ENCODE measurements at regions not wholly inside any gene's neighbourhood (a gene's known extent, or its start where the extent isn't known, plus 50 kb on each side); places are given as distances from the start of the nearest gene placed in this dataset.

DNA sequence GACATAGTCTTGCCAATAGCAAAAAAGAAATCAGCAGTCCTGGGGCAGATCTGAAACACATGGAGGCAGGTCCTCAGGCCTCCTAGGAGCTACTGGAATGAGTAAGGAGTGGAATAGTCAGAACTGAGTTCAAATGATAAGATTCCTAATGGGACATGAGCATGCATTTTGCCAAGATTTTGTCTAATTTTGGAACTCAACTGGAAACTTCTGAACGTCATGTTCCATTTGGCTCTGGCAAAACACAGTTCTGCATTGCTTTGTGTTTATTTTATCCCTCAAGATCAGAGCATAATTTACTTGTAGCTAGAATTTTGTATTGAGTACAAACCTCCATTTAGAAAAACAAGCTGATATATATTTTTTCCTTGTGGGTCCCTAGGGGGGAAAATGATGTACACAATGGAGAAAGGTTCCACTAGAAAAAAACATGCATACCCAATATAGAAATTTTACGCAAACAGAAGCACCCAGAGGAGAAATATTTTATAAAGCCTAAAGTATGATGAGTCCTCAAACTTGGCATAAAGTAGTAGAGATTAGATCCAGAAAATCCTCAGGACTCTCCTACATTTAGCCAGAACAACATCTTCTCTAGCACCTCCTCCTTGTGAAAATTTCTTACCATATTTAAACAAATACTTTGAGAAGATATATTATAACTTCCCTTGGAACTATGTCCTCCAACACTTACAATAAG is 149.0 kb upstream of the SERP2 start:
- FAIRE-seq, result no peak

DNA sequence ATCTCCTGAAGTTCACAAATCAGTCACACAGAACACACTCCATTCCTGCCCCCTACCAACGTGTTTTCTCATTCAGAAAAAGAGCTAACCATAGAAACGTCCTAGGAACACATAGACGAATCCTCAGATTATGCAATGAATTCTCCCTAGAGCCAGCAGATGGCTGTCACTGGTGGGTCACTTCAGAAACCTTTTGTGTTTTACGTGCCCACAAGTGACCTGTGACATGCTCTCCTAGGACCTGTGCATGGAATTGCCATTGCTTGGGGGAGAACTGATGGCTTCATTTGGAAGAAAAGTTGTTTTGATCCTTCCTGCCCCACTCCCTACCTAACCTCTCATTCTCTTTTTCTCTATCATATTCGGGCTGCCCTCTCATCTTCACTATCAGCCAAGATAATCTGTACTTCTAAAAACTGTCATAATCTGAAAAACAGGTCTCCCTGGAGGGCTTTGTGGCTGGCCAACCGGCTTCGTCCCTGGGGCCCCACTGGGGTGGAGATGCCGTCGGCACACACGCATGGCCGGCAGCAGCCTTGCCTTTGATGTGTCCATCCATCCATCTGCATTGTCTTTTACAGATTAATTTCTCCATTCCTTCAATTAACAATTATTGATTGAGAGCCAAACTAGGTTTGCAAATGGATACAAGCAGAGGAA is 144.1 kb upstream of the SERP2 start:
- FAIRE-seq, result no peak

DNA sequence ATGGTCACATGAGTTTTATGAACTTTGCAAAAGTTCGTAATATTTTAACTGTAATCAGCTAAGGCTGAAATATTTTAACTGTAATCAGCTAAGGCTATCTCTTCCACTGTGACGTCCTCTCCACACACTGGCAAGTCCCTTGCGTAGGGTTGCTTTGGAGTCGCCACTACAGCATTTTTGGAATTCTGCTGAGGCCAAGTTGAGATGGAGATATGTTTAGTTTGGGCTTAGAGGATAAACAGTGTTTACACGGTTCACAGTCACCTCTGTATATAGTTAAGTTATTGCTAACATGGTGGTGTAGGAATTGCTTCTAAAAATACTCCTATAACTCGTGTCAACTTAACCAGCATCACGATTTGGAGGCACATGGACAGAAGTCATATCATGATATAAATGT is 143.6 kb upstream of the SERP2 start:
- no peak for FAIRE-seq

DNA sequence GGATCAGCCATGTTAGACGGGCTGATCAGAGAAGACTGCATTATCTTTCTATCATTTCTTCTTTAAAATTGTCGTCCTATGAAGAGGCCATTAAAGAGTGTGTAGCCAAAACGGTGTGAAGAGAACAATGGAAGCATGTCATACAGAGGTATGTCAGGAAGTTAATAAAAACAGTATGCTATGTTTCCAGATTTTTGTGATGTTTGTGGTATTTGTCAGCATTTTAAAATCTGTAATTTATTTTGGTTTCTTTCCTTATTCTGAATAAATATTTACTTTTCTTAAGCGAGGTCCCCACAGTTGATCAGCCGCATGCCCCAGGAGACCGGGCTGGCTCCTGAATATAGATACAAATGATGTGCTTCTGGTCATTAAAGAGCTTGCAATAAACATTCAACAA is 142.9 kb upstream of the SERP2 start:
- no peak for FAIRE-seq

DNA sequence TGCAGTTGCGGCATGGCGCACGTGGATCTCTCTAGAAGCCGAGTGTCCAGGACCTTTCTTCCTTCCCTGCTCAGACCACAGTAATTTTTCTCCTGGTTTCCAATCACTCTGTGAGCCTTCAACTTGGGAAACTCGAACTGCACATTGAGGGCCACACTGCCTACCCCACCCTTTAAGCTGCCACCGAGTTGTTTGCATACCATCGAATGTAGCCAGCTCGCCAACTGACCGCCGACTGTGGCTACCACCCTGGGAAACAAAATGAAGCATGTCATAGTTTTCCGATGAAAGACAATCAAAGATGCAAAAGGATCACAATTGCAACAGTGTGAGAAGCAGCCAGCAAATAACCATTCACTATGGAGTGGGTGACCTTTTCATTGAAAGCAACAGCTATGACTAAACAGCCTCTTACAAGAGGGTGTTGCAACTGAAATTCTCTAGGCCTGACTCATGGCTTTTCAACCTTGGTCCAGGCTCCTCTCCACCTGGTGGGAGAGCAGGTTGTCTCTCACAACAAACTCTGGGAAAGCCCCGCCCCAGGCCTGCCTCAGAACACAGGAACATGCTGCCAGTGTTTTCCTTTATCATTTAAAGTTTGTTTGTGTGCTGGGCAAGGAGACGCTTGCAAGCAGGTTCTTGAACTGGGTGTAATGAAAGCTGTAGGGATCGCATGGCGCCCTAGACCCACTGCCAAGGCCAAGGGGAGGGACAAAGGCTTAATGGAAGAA is 141.7 kb upstream of the SERP2 start:
- FAIRE-seq, result no peak

DNA sequence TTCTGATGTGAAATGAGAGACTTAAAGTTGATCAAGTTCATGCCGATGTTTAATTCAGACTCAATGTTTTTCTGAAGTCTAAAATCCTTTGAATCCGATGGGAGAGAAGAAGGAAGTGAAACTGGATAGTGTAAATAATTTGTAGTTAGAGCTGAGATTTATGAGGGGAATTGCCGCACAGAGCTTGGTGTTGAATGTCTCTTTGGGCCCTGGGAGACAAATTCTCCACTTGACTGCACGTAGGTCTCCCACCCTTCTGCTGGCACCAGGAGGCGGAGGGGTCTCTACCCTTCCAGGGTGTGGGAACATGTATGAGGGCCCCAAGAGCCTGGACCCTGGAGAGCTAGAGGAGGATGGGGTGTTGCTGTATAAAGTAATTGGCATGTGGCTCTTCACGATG is 140.8 kb upstream of the SERP2 start:
- FAIRE-seq, result no peak

DNA sequence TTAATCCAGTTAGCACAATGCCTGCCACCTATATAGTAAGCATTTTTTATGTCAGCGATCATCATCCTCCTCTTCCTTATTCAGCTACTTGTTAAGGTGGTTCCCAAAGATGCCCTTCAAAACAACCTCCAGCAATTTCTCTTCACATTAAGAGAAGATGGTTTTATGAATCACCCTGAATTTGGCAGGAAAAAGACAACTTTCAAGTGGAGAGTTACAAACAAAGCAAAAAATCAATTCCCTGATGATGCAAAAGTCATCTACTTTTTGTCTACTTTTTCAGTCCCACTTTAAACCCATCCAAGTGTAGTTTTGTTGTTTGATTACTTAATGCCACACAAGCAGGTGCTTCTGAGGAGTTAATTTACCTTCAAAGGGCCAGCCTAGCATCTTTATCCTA is 139.1 kb upstream of the SERP2 start:
- no peak for FAIRE-seq

DNA sequence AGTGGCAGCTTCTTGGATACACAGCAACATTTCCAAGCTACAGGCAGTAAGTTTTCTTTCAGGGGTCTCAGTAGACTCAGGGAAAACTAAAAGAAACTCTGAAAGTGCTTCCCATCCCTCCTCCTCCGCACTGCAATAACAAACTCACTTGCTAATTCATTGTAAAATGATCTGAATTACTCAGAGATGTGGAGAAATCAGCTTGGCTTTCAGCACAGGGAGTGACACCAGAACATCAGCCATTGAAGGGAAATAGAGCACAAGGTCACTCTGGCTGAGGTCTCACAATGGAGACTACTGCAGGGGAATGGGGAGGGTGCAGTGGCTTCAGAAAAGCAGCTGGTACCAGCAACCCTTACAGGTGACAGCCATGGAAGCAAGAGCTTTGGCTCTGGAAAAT is 137.3 kb upstream of the SERP2 start:
- FAIRE-seq, result no peak

DNA sequence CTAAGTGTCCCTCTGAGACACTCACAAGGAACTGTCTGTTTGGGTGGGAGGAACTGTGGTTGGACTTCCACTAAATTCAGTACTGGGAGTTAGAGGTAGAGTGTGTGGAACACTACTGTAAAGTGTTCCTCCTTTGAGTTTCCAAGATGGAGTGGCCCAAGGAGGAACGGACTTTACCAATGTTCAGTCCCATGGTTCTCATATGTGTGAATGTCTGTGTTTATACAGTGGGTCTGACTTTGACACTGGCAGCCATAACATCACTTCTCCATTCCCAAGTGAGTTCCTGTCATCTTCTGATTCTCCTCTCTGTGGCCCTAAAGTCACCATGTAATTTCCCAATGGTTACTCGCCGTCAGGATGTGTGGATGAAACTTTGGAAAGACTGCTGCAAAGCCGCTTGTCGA is 136.8 kb upstream of the SERP2 start:
- FAIRE-seq, result no peak

DNA sequence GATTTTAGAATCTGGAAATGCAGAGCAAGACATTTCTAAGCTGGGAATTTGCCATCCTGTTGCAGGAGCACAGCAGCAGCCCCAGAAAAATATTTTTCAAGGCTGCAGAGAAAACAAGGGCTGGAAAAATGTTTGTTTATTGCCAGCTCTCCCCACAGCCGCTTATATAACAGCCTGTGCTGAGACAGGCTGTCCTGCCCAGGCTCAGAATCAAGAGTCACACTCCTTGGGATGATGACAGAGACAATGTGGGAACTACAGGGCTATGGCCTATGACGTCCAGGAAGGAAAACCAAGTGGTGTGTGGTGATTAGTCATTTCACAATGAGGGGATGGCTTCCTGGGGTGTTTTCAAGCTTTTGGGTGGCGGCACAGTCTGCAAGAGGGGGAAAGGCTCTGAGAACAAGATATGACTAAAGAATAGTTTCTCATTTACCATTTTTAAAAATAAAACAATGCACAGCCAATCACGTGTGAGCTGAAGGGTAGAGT is 136.3 kb upstream of the SERP2 start:
- no peak for FAIRE-seq

DNA sequence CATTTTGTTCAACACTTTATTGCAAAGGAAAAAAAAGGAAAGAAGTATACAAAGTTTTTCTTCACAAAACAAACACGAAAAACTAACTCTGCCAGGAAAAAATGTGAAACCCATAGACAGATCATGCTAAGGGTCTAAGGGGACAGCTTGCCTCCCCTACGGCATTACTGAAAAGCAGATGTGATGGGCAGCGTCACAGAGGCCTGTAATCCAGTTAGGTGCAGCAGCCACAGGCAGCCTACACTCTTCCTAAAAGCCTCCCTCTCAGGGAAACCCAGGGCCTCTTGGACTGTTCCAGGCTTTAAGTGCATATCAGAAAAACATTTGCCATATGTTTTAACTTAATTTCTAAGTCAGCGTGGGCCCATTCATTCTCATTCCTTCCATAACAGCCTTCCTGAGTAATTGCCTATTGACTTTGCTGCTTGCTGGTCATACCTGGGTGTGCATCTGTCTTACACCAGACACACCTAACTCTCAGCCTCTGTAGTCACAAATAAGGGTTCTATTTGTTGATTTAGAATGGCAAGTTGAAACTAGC is 135.7 kb upstream of the SERP2 start:
- FAIRE-seq, result no peak

DNA sequence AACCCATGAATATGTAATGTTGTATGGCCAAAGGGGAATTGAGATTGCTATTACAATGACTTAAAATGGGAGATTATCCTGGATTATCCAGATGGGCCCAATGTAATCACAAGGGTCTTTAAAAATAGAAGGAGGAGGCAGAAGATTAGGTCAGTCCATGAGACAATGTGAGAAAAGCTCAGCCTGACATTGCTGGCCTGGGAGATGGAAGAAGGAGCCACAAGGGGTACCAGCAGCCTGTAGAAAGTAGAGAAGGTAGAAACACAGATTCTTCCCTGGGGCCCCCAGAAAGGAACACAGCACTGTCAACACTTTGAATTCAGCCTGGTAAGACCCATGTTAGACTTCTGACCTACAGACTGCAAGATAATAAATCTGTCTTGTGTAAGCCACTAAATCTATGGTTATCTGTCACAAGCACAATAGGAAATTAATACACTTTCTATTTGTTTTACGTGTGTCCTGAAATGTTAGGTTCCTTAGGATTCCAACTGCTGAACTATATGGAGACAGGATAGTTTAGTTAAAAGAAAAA is 132.9 kb upstream of the SERP2 start:
- FAIRE-seq, result no peak

DNA sequence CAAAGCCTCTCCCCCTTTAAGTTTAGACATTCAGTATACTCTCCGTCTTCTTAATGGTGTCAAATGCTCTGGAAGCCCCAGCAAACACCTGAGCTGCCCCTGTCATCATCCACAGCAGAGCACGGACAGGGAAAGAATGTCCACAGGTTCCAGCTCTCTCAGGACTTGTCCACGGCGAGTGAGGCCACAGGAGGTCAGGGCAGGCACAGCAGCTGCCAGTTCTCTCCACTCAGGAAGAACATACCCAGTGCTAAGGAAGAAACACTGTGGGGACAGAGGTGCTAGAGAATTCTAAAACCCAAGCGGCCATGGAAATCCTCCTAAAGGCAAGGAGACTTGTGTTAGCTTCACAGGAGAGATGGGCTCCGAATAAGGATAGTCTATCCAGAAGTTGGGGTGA is 132.0 kb upstream of the SERP2 start:
- no peak for FAIRE-seq

DNA sequence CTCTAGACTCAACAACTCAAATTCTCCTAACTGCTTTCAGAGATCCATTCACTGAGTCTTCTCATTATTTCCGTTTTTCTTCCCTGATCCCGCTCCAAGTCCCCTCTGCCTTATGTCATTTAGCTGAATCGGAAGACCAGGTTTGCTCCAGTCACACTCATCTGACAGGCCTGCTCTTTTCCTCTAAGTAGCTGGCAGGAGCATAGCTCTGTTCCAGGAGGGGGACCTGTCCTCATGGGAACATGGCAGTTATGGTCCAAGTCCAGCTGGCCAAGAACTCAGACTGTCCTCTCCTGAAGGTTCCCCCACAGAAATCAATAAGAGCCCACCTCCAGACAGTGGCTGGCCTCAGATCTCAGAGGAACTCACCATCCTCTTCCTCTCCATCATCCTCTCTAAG is 130.9 kb upstream of the SERP2 start:
- FAIRE-seq, result no peak

DNA sequence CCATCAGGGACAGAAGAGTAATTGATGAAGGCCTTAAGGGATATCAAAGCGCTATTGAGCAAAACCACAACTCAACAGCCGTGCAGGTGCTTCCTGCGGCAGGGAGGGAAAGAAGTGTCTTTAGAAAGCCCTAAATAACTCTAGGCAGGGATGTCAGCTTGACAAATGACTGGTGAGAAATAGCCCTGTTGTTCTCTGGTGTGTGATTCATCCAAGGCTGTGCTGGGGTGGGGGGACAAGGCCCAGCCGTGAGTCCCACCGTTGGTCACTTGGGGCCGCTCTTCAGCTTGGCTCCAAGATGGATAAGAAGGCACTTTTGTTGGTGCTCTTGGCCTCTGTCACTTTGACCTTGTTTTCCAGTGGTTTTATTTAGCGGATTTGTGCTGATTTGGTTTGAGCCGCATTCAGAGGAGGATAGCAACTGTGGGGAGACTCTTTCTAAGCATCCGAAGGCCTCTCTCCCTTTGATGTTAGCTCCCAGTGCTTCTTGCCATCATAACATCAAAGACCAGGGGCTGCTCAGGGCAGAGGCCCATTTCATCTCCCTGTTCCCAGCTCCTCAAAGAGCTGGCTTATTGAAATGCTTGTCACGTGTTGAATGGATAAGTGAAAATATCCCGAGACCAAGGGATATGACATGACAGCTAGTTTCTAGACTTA is 130.3 kb upstream of the SERP2 start:
- no peak for FAIRE-seq

DNA sequence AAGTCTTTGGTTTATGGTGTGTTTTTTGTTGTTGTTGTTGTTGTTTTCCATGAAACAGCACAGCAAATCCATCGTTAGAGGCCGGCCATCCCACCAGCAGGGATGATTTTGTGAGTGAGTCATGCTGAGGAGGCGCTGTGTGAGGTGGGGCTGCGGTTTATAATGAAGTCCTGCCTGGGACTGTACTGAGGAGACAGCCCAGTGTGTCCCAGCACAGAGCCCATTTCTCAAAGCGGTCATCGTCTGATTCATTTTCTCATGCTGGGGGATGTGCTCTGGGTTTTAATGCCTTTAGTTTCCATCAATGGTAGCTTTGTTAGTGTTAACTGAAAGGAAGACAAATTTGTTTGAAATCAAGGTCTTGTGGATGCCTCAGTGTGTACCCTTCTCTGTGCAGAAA is 129.3 kb upstream of the SERP2 start:
- FAIRE-seq, result no peak

DNA sequence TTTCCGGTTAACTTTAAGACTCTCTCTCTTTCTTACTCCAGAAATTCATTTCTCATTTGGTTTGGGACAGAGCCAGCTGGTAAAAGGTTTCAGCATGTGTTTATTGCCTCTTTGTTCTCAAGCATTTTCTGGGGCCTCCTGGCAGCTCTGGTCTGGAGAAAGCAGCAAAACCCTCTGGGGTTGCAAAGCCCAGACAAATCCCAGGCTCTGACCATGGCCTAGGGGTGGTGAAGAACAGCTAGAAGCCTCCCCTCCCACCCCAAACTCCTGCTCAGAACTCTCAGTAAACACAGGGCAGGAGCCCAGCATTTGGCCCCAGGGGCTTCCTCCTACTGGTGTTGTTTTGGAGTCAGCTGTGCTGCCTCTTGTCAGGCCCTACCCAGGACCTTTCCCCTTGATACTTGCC is 124.2 kb upstream of the SERP2 start:
- FAIRE-seq, result no peak

DNA sequence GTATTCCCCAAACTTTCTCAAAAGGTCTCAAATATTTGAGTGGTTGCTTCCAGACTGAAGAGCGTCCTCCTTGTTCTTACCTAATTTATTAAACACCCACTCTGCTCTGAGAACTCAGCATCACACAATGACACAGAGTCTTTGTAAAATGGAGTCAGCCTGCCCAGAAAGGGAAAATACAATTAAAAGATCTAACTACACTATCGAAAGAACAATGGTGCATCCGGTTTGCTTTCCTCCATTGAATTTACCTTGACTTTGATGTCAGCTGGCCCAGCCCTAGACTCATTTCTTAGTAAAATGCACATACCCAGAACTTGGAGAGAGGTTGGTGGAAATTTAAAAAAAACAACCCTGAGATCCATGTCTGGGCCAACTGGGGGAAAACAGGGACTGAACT is 120.7 kb upstream of the SERP2 start:
- no peak for FAIRE-seq

DNA sequence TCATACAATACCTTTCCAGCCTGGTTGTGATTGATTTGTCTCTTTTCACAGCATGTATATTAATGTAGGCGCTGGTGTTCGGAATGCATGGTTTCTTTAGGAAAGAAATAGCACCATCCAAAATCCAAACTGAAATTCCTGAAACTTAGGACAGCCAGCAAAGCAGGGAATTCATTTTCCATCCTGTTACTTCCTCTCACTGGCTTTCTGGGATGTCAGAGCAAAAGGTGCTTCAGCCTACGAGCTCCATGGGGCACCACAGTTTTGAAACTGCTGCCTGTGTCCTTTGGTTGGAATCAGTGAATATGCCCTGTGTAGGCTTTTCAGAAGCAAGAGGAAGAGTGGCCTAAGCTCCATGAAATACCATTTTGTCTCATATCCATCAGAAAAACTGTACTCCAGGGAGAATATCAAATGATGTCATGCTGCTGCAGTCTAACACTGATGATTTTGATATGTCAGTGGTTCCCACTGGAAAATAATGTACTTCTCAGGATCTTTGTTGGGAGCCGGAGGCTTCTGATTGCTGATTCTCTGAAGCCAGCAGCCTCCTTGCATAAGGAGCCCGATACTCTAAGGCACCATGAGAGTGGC is 117.8 kb upstream of the SERP2 start:
- FAIRE-seq, result no peak

DNA sequence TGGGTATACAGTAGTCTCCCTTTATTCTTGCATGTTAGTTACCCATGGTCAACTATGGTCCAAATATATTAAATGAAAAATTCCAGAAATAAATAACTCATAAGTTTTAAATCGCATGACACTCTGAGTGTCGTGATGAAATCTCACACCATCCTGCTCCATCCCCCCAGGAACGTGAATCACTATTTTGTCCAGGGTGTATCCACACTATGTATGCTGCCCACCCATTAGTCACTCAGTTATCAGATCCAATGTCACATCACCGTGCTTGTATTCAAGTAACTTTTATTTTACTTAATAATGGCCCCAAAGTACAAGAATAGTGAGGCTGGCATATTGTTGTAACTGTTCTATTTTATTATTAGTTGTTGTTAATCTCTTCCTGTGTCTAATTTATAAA is 115.8 kb upstream of the SERP2 start:
- no peak for FAIRE-seq

DNA sequence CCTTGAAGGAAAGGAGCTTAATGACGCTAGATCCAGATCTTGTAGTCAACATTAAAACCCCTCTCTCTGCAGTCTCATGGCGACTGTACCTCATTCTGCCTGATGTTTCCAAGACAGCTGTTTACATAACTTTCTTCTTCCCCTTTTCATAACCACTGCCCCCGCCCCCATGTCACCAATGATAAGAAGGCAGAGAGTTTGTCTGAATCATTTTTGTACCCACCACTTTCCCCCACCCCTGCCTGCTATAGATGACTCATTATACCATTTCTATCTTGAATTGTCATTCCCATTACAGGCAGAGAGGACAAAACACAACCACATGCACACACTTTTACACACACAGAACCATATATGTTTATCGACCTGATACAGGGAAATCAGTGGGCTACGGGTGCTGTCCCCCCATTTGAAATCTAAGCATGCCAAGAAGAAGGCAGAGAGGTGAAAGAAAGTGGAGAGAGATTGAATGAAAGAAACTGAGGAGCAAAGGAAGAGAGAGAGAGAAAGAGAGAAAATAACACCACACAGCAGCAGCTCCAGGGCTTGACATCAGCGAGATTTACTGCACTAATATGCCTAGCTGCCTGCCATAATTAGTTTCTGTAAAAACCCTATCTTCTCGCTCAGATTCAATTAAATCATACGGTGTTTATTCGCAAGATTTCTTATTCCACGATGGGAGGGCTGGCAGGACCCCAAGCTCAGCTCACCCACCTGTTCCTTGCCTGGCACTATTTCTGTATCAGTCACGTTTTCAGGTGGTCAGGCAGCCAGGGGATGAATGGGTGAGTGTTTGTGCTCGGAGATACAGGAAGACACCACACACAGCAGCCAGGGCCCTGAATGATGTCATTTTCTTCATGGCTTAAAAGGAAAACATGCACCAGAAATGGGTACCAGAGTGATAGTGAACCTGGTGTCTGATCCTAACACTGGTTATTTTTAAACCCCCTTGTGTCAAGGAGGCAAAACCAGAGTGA is 114.3 kb upstream of the SERP2 start:
- no peak for FAIRE-seq
